ENCODE measurements at regions not wholly inside any gene's neighbourhood (a gene's known extent, or its start where the extent isn't known, plus 50 kb on each side); places are given as distances from the start of the nearest gene placed in this dataset.

DNA sequence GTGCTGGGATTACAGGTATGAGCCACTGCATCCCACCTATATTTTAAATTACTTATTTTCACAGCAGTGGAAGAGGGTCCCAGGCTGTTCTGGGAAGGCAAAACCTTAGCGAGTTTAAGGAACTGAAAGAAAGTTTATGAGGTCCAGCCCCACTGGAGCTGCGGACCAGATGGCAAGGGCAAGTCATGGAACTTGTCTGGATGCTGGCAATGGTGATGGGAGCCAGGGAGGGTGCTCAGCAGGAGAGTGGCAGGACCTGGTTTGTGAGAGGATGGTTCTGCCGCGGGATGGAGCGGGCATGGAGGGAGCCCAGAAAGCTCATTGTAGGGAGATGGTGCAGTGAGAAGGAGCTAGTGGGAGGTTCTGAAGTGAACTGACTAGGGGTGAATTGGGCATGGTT lies 50.6 kb upstream of the SLC45A1 start:
- H3K23ac ChIP-seq (ENCODE audit: low read length in 2 of 2): no peak overlapping the region
- H3K27ac ChIP-seq (ENCODE audit: low read length, poor library complexity, severe bottlenecking): no peak overlapping the region
- no peak overlapping the region for H4K8ac ChIP-seq (ENCODE audit: low read length)
- H3K14ac ChIP-seq (ENCODE audit: low read length in 2 of 2): no peak overlapping the region
- H3K9ac ChIP-seq (ENCODE audit: low read length): no peak overlapping the region
- H2BK5ac ChIP-seq (ENCODE audit: low read depth, low read length, poor library complexity, severe bottlenecking): no peak overlapping the region
- H3K36me3 ChIP-seq (ENCODE audit: control insufficient read depth in 1 of 2, insufficient read depth in 2 of 2, low read depth in 1 of 2, low read length in 2 of 2): no peaks in the 10 kb centered on the region
- H2BK120ac ChIP-seq (ENCODE audit: low read depth, low read length): no peak overlapping the region
- H3K27me3 ChIP-seq (ENCODE audit: control insufficient read depth in 1 of 2, insufficient read depth in 1 of 2, low read length in 2 of 2): peaks cover 0 to 5% of the 10 kb centered on the region in 2 experiments
- H2AFZ ChIP-seq (ENCODE audit: low read depth, low read length): no peak overlapping the region
- DNase-seq: no peak
- H3K79me1 ChIP-seq (replicated peaks; ENCODE audit: low read length, poor library complexity, severe bottlenecking): no peaks in the 10 kb centered on the region
- H3K9me3 ChIP-seq (ENCODE audit: control insufficient read depth, low read length): no peaks in the 10 kb centered on the region
- H2AK5ac ChIP-seq (ENCODE audit: low read length, severe bottlenecking): peak overlapping the region; percentile 95
- no peak overlapping the region for H2BK15ac ChIP-seq (ENCODE audit: low read depth, poor library complexity, severe bottlenecking)
- no peak overlapping the region for H3K18ac ChIP-seq (ENCODE audit: low read depth in 1 of 2, low read length in 2 of 2)
- no peak overlapping the region for H3K4me2 ChIP-seq (ENCODE audit: low read length, poor library complexity, severe bottlenecking)
- peak overlapping the region; percentile 52 for H4K91ac ChIP-seq (ENCODE audit: low read length)
- H3K4me3 ChIP-seq (ENCODE audit: insufficient read depth in 1 of 2, low read depth in 1 of 2, low read length in 2 of 2): no peak overlapping the region
- WGBS: 60% methylated on average over 5 of the region's 5 CpGs
- no peak overlapping the region for H3K4ac ChIP-seq (ENCODE audit: low read depth in 1 of 2, low read length in 2 of 2)
- H2BK12ac ChIP-seq (ENCODE audit: low read length in 2 of 2): peak overlapping the region in 1 of 2 experiments; percentile 71
- H3K4me1 ChIP-seq (ENCODE audit: control insufficient read depth, insufficient read depth, low read depth, low read length): peaks cover 11% of the 10 kb centered on the region

DNA sequence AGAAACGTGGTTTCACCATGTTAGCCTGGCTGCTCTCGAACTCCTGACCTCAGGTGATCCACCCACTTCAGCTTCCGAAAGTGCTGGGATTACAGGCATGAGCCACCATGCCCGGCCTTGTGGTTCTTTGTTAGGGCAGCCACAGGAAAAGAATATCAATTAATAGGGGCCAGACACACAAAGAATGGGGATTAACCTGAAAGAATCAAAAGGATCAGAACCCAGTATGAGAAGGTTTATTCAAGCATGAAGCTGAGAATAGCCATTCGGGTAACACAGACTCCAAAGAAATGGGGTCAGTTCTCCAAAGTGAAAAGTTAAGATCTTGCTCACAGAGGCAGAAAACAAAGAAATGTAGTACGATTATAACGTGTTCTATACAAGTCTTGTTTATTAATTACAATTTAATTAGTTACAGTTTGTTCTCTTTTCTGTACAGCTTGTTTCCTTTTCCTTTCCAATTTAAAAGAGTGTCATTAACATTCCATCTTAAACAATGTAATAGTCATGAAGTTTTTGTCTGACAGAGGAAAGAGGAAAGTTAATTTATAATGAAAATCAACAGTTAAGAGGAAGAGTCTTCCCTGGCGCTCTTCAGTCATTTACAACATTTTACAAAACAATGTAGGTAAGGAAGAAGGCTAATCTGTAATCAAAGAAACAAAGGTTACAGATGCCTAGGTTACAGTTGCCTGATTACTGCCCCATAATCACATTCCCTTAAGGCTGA lies 51.3 kb upstream of the SLC45A1 start:
- H4K91ac ChIP-seq (ENCODE audit: low read length): no peak overlapping the region
- H3K14ac ChIP-seq (ENCODE audit: low read length in 2 of 2): no peak overlapping the region
- no peak overlapping the region for H2AK5ac ChIP-seq (ENCODE audit: low read length, severe bottlenecking)
- no peaks in the 10 kb centered on the region for H3K79me1 ChIP-seq (replicated peaks; ENCODE audit: low read length, poor library complexity, severe bottlenecking)
- no peaks in the 10 kb centered on the region for H3K36me3 ChIP-seq (ENCODE audit: control insufficient read depth in 1 of 2, insufficient read depth in 2 of 2, low read depth in 1 of 2, low read length in 2 of 2)
- no peak overlapping the region for H3K4ac ChIP-seq (ENCODE audit: low read depth in 1 of 2, low read length in 2 of 2)
- H2BK15ac ChIP-seq (ENCODE audit: low read depth, poor library complexity, severe bottlenecking): no peak overlapping the region
- no peak overlapping the region for H3K9ac ChIP-seq (ENCODE audit: low read length)
- no peak overlapping the region for H3K4me2 ChIP-seq (ENCODE audit: low read length, poor library complexity, severe bottlenecking)
- H3K27ac ChIP-seq (ENCODE audit: low read length, poor library complexity, severe bottlenecking): peak overlapping the region; percentile 54
- H3K27me3 ChIP-seq (ENCODE audit: control insufficient read depth in 1 of 2, insufficient read depth in 1 of 2, low read length in 2 of 2): peaks cover 0 to 5% of the 10 kb centered on the region in 2 experiments
- H3K4me1 ChIP-seq (ENCODE audit: control insufficient read depth, insufficient read depth, low read depth, low read length): peaks cover 11% of the 10 kb centered on the region
- WGBS: 79% methylated on average over 5 of the region's 8 CpGs
- H3K18ac ChIP-seq (ENCODE audit: low read depth in 1 of 2, low read length in 2 of 2): no peak overlapping the region
- no peaks in the 10 kb centered on the region for H3K9me3 ChIP-seq (ENCODE audit: control insufficient read depth, low read length)
- no peak overlapping the region for H3K4me3 ChIP-seq (ENCODE audit: insufficient read depth in 1 of 2, low read depth in 1 of 2, low read length in 2 of 2)
- H2BK12ac ChIP-seq (ENCODE audit: low read length in 2 of 2): no peak overlapping the region
- DNase-seq: no peak
- no peak overlapping the region for H4K8ac ChIP-seq (ENCODE audit: low read length)
- H2AFZ ChIP-seq (ENCODE audit: low read depth, low read length): no peak overlapping the region
- no peak overlapping the region for H2BK120ac ChIP-seq (ENCODE audit: low read depth, low read length)
- H2BK5ac ChIP-seq (ENCODE audit: low read depth, low read length, poor library complexity, severe bottlenecking): no peak overlapping the region
- no peak overlapping the region for H3K23ac ChIP-seq (ENCODE audit: low read length in 2 of 2)

DNA sequence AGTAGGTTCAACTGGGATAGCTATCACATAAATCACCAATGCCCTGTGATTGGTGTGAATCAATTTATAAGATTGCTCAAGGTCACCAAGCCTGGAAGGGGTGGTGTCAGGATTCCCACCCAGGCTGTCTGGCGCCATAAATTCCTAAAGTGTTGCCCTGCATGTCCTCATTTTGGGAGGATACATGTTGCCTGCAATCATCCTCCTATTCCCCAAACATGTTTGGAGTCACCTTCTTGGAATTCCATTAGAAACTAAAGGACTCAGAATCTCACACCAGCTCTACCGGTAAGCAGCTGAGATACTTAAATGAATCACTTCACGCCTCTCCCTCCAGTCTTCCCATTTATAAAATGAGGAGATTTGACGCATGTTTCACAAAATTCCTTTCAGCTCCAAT lies 54.1 kb upstream of the SLC45A1 start:
- no peaks in the 10 kb centered on the region for H3K9me3 ChIP-seq (ENCODE audit: control insufficient read depth, low read length)
- H3K18ac ChIP-seq (ENCODE audit: low read depth in 1 of 2, low read length in 2 of 2): no peak overlapping the region
- H2BK15ac ChIP-seq (ENCODE audit: low read depth, poor library complexity, severe bottlenecking): no peak overlapping the region
- H3K79me1 ChIP-seq (replicated peaks; ENCODE audit: low read length, poor library complexity, severe bottlenecking): no peaks in the 10 kb centered on the region
- DNase-seq: no peak
- H2BK120ac ChIP-seq (ENCODE audit: low read depth, low read length): no peak overlapping the region
- H3K36me3 ChIP-seq (ENCODE audit: control insufficient read depth in 1 of 2, insufficient read depth in 2 of 2, low read depth in 1 of 2, low read length in 2 of 2): no peaks in the 10 kb centered on the region
- peaks cover 8% of the 10 kb centered on the region for H3K4me1 ChIP-seq (ENCODE audit: control insufficient read depth, insufficient read depth, low read depth, low read length)
- no peak overlapping the region for H3K4me2 ChIP-seq (ENCODE audit: low read length, poor library complexity, severe bottlenecking)
- no peak overlapping the region for H2AK5ac ChIP-seq (ENCODE audit: low read length, severe bottlenecking)
- H4K8ac ChIP-seq (ENCODE audit: low read length): no peak overlapping the region
- no peak overlapping the region for H3K27ac ChIP-seq (ENCODE audit: low read length, poor library complexity, severe bottlenecking)
- no peak overlapping the region for H2BK5ac ChIP-seq (ENCODE audit: low read depth, low read length, poor library complexity, severe bottlenecking)
- no peak overlapping the region for H2AFZ ChIP-seq (ENCODE audit: low read depth, low read length)
- no peak overlapping the region for H3K23ac ChIP-seq (ENCODE audit: low read length in 2 of 2)
- H4K91ac ChIP-seq (ENCODE audit: low read length): no peak overlapping the region
- H3K27me3 ChIP-seq (ENCODE audit: control insufficient read depth in 1 of 2, insufficient read depth in 1 of 2, low read length in 2 of 2): no peaks in the 10 kb centered on the region
- peak overlapping the region in 1 of 2 experiments; percentile 70 for H3K14ac ChIP-seq (ENCODE audit: low read length in 2 of 2)
- 63% methylated on average over 3 of the region's 4 CpGs for WGBS
- H3K9ac ChIP-seq (ENCODE audit: low read length): no peak overlapping the region
- H3K4ac ChIP-seq (ENCODE audit: low read depth in 1 of 2, low read length in 2 of 2): no peak overlapping the region
- no peak overlapping the region for H2BK12ac ChIP-seq (ENCODE audit: low read length in 2 of 2)
- H3K4me3 ChIP-seq (ENCODE audit: insufficient read depth in 1 of 2, low read depth in 1 of 2, low read length in 2 of 2): no peak overlapping the region

DNA sequence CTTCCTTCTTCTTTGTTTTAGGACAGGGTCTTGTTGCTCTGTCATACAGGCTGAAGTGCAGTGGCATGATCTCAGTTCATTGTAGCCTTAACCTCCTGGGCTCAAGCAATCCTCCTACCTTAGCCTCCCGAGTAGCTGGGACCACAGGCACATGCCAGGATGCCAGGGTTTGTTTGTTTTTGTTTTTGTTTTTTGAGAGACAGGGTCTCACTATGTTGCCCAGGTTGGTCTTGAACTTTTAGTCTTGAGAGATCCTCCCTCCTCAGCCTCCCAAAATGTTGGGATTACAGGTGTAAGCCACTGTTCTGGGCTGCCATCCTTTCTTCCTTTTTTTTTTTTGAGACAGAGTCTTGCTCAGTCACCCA lies 56.5 kb upstream of the SLC45A1 start:
- Histone ChIP-seq H3K27me3 (ENCODE audit: control insufficient read depth in 1 of 2, insufficient read depth in 1 of 2, low read length in 2 of 2) (no peaks in the 10 kb centered on the region), H3K79me1 (replicated peaks; ENCODE audit: low read length, poor library complexity, severe bottlenecking) (no peaks in the 10 kb centered on the region), H2AK5ac (ENCODE audit: low read length, severe bottlenecking) (no peak overlapping the region), H2BK5ac (ENCODE audit: low read depth, low read length, poor library complexity, severe bottlenecking) (no peak overlapping the region), H3K9me3 (ENCODE audit: control insufficient read depth, low read length) (no peaks in the 10 kb centered on the region), H3K9ac (ENCODE audit: low read length) (no peak overlapping the region), H3K4me2 (ENCODE audit: low read length, poor library complexity, severe bottlenecking) (no peak overlapping the region), H3K23ac (ENCODE audit: low read length in 2 of 2) (no peak overlapping the region), H3K27ac (ENCODE audit: low read length, poor library complexity, severe bottlenecking) (no peak overlapping the region), H3K18ac (ENCODE audit: low read depth in 1 of 2, low read length in 2 of 2) (peak overlapping the region in 1 of 2 experiments; percentile 11), H3K4ac (ENCODE audit: low read depth in 1 of 2, low read length in 2 of 2) (no peak overlapping the region), H3K4me1 (ENCODE audit: control insufficient read depth, insufficient read depth, low read depth, low read length) (peaks cover 4% of the 10 kb centered on the region), H4K8ac (ENCODE audit: low read length) (no peak overlapping the region), H3K14ac (ENCODE audit: low read length in 2 of 2) (no peak overlapping the region), H2BK15ac (ENCODE audit: low read depth, poor library complexity, severe bottlenecking) (no peak overlapping the region), H3K36me3 (ENCODE audit: control insufficient read depth in 1 of 2, insufficient read depth in 2 of 2, low read depth in 1 of 2, low read length in 2 of 2) (no peaks in the 10 kb centered on the region), H3K4me3 (ENCODE audit: insufficient read depth in 1 of 2, low read depth in 1 of 2, low read length in 2 of 2) (no peak overlapping the region), H2AFZ (ENCODE audit: low read depth, low read length) (no peak overlapping the region), H4K91ac (ENCODE audit: low read length) (no peak overlapping the region), H2BK120ac (ENCODE audit: low read depth, low read length) (no peak overlapping the region), H2BK12ac (ENCODE audit: low read length in 2 of 2) (no peak overlapping the region)
- no CpG with 5 or more reads among the region's 1 CpG for WGBS
- DNase-seq: no peak

All from mesenchymal stem cell (in vitro differentiated cells and primary cell).